COLO668 (cell line): ENCODE measurements at regions not wholly inside any gene's neighbourhood (a gene's known extent, or its start where the extent isn't known, plus 50 kb on each side); places are given as distances from the start of the nearest gene placed in this dataset.
"Not testable (repeated sequence)": the region's sequence is repeated elsewhere in the genome, so short reads cannot be mapped to it uniquely, and the experiment has no call there.

Experiments used
- DNase-seq: peaks from one replicate; lab custom pipeline; 2025; ENCODE audit not compliant: unreplicated experiment; lab: John Stamatoyannopoulos, UW

GRCh38 chr7:26958834-26959233, 94.4 kb upstream of the SKAP2 start:
- DNase-seq = no peak

- DNase-seq = no peak
Observed at GRCh38 chr7:26955516-26955915, 91.1 kb upstream of the SKAP2 start.

GRCh38 chr7:26954951-26955350, 90.6 kb upstream of the SKAP2 start:
- no peak for DNase-seq

GRCh38 chr7:26951407-26951950, 87.1 kb upstream of the SKAP2 start:
- no peak for DNase-seq

GRCh38 chr7:26950889-26951288, 86.5 kb upstream of the SKAP2 start:
- no peak for DNase-seq

GRCh38 chr7:26949319-26949718, 84.9 kb upstream of the SKAP2 start:
- DNase-seq = no peak

- no peak for DNase-seq
Observed at GRCh38 chr7:26948617-26949118, 84.3 kb upstream of the SKAP2 start.

- no peak for DNase-seq
Observed at GRCh38 chr7:26944501-26945358, 80.3 kb upstream of the SKAP2 start.

- DNase-seq = no peak
Observed at GRCh38 chr7:26937939-26938623, 73.7 kb upstream of the SKAP2 start.

- no peak for DNase-seq
Observed at GRCh38 chr7:26937306-26937705, 72.9 kb upstream of the SKAP2 start.

- not testable (repeated sequence) for DNase-seq
Observed at GRCh38 chr7:26932616-26933015, 68.2 kb upstream of the SKAP2 start.

- no peak for DNase-seq
Observed at GRCh38 chr7:26930845-26931244, 66.5 kb upstream of the SKAP2 start.

- no peak for DNase-seq
Observed at GRCh38 chr7:26930201-26930600, 65.8 kb upstream of the SKAP2 start.

GRCh38 chr7:26928703-26929347, 64.4 kb upstream of the SKAP2 start:
- DNase-seq = no peak

GRCh38 chr7:26925768-26926167, 61.4 kb upstream of the SKAP2 start:
- no peak for DNase-seq

- no peak for DNase-seq
Observed at GRCh38 chr7:26924149-26924767, 59.9 kb upstream of the SKAP2 start.

GRCh38 chr7:26919906-26920493, 55.6 kb upstream of the SKAP2 start:
- no peak for DNase-seq

- DNase-seq = no peak
Observed at GRCh38 chr7:26918241-26918640, 53.9 kb upstream of the SKAP2 start.

- DNase-seq = no peak
Observed at GRCh38 chr7:26916779-26917320, 52.5 kb upstream of the SKAP2 start.

GRCh38 chr7:26916336-26916735, 51.9 kb upstream of the SKAP2 start:
- DNase-seq = no peak
